ENCODE measurements at regions not wholly inside any gene's neighbourhood (a gene's known extent, or its start where the extent isn't known, plus 50 kb on each side); places are given as distances from the start of the nearest gene placed in this dataset.

DNA sequence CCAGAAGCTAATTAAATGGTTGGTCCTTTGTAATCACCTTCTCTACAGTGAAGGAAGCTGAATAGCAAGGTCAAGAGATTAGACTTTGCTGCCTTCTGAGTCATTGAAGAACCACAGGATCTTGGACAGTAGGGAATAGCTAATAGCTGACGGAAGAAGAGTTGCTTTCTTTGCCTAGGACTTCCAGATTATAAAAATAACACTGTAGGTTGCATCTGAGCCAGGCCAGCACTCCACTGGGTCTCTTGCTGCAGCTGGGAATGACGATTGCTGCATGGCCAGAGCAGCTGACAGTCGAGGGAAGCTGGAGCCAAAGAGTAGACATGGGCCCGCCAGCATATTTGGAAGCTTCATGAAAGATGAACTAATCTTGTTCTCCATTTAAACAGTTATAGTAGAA lies 81.5 kb upstream of the KCNMB2 start:
- DNase-seq (ENCODE audit: low spot score), result peak; percentile 58

DNA sequence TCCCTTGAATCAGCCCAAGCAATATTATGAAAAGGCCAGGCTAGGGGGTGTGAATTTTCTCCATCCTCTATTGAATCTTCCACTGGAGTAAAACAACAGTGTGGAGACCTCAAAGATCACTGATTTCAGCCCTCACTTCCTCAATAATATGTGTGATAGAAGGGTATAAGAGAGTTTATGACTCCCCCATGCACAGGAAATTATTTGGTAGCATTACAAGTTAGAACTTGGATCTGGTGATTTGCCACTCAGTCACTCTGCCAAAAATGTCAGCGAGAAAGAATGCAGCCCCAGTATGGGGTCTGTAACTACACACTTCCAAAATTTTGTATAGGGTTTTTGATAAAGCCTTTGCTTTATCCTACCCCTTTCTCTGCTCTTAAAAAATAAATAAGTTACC lies 81.0 kb upstream of the KCNMB2 start:
- DNase-seq (ENCODE audit: low spot score), result no peak

DNA sequence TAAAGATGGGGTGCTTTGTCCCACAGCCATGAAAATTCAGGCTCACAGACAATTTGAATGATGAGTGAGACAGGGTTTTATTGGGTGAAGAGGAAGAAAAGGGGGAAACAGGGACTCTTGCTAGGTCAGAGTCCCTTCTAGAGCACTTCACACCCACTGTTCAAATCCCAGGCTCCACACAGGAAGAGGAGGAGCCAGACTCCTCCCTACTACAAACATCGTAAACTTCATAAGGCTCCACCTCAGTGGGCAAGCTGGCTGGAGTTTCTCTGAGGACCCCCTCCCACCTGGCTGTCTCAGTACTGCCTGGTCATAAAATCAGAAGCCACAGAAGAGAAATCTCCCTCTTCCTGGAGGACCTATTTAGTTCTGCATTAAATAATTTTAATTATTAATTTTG lies 80.3 kb upstream of the KCNMB2 start:
- no peak for DNase-seq (ENCODE audit: low spot score)

DNA sequence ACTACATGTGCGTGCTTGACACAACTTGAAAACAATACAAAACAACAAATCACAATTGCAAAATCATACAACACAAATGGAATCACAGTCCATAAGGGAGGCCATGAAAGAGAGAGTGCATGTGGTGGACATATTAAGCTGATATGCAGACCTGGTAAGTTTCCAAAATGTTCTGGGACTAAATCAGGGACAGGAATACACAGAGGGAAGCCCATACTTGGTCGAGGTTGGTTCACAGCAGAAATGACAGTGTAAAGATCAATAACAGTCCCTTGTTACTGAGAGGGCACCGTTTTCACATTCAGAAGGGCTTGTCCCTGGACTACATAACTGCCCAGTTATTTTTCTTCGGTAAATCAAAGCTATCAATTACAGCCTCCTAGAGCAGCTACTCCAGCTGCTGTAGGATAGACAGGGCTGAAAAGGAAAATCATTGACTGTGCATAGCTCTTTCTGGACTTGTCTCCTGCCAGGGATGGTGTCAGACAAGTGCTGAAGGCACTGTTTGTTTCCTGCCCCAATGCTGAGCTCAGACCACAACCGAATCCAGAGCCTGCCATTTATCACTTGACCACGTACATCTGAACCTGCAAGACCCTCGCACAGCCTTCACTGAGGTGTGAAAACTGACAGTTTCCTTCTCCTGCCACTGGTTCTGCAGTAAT lies 79.5 kb upstream of the KCNMB2 start:
- no peak for DNase-seq (ENCODE audit: low spot score)

DNA sequence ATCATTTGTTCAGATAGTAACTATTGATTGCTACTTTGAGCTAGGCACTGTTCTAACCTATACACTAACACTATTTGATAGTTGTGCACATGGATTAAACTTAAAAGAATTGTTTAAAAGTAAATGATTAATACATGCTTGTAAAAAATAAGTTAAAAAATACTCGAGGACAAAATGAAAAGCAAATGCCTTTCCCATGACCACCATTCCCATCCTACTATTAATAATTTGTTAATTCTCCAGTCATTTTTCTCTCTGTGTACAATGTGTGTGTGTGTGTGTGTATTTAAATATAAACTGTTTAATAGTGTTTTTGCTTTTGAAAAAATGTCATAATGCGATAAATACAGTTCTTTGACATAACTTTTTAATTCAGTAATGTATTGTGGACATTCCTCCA lies 78.7 kb upstream of the KCNMB2 start:
- no peak for DNase-seq (ENCODE audit: low spot score)

DNA sequence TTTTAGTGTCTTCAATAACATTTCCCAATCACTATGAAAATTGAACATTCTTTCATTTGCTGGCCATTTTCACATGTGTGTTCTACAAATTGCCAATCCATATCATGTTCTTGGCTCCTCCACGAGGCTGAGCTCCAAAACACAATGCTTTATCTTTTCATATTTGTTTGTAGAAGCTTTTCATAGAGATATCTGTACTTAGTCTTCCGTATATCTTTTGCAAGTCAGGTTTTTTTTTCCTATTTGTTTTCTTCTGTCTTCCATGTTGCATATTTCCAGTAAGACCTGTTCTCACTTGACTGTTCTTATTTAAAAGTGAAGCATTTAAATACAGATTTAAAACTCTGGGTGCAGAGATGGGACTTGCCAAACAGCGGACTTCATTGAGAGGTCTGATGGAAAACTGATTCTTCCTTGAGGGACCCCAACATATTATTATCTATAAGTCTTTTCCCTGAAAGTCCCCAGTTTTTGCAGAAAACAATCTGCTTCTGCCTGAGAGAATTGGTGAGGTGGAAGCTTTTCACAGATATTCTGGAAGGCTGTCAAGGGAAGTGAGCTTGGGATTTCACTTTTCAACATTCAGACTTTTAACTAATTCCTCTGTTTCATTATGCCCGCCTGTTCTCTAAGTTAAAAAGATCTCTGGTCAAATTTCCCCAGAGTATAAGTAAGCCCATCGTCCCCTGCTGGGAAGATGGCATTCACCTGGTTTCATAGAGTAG lies 77.8 kb upstream of the KCNMB2 start:
- DNase-seq (ENCODE audit: low spot score), result no peak

DNA sequence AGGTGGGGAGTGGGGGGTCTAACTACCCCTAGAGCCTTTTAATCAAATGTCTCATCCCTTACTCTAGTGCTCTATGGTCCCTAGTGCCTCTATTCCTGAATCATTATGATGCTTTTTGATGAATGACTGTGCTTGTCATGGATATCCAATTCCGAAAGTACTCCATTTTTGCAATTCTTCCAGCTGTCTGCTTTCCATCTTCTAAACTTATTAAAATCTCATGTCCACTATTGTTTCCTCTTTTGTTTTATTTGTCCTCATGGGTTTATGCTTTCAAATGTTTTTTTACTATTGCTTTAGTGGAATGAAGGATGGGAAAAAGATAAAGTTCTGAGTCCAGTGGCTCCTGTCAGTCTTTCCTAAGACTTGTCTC lies 77.2 kb upstream of the KCNMB2 start:
- no peak for DNase-seq (ENCODE audit: low spot score)

DNA sequence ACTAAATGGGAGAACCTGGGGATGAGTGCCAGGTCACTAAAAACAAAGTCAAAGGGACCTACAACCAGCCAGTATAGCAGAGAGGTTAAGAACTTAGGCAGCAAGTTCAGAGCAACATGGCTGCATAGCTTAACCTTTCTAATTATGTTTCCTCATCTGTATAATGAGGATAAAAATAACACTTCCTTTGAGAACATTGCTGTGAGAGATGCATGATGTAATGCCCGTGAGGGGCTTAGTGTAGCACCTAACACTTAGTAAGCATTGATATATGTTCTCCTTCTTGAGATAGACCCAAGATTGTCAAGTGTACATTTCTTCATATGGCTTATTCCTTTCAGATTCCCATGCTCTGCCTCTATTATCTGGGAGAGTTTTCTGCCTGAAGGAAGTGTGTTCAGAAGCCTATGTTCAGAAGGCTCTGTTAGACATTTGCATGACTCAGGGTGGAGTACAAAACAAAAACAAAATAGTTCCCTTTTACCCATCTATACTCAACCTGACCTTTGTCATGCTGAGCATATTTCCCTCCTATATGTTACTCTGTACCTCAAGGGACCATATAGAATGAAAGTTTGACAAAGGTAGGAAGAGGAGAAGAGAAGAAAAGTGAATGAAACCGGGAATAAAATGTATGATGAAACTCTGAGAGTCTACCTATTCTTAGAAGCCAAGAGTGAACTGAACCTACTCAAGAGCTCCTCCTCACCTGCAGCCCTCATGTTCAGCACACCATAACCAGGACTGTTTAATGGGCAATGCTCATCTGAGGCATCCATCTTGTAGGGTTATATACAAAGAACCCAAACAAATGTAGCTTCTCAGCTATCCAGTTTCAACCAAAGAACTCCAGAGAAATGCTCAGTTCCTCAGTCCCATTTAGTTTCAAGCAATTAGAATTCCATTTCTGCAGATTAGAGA lies 70.7 kb upstream of the KCNMB2 start:
- DNase-seq (ENCODE audit: low spot score), result no peak

DNA sequence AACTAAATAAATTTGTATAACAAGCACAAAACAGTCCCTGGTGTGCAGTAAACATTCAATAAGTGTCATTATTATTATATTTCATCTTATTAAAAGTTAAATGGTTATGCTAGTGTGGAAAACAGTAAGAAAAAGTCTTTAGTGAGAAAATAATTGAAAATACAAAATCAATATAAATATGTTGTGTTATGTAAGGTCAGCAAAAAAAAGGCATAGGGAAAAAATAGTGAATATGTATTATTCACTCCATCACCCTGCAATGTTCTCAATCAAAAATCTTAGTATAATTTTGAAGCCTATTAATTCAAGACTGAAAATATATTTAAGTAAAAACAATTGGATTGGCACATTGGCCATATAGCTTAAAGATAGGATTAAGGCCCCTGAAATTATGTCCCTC lies 63.3 kb upstream of the KCNMB2 start:
- no peak for DNase-seq (ENCODE audit: low spot score)

DNA sequence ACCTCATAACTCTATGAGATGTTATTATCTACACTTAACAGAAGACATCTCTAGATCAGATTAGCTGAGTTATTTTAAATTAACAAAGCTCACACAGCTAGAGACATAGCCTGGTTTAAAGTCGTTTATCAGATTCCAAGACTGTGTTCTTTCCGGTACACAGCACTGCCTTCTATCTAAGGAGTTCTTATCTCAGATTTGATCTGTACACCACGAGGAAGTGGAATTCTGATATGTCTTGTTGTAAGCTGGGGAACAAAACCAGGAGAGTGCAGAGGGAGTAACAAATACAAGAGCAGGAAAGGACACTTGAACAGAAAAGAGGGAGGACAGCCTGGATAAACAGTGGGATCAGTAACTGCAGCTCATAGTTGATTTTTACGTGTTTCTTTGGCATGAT lies 61.7 kb upstream of the KCNMB2 start:
- DNase-seq (ENCODE audit: low spot score), result no peak

DNA sequence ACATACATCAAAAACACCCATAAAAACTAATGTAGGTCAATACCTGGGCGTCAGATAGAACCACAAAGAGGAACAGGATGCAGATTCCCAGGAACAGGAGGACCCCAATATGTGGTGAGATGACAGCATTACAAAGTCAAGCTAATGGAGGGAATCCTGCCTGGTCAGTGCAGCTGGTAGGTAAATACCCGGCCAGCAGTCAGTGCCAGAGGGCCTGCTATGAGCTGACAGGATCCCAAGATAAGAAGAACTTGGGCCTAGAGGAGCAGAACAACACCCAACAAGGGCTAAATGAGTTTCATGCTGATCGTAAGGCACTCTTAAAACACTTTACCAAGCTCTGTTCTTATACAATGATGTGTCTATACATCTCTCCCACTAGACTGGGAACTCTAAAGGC lies 61.2 kb upstream of the KCNMB2 start:
- DNase-seq (ENCODE audit: low spot score), result no peak

DNA sequence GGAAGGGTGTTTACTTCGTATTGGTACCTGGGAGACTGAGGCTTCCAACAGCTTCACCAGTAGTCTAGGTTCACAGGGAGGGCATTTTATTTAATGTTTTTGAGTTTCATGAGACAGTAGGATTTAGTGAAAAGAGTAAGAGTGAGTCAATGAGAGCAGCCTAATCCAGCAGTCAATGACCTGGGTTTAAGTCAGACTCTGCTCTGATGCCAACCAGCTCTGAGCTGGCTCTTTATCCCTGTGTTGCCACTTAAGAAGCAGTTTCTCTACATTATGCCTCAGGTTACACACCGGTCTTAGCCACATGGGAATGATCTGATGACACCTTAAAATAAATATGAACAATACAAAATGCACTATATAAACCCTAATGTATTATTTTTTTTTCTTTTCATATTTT lies 59.4 kb upstream of the KCNMB2 start:
- DNase-seq (ENCODE audit: low spot score), result no peak

DNA sequence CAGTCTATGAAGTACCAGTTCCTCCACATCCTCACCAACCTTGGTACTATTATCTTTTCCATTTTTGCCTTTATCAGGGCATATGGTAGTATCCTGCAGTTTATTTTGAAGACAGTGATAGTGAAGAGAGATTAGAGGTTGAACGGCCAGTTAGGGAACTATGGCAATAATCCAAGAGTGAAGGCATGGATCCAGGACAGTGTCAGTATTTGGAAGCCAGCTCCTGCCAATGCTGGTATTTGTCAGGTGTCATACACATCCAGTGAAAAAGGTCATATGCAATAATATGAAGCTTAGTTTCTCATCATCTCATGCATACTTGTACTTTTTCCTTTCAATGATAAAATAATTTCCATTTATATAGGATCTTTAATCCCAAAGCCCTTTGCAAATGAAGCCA lies 56.8 kb upstream of the KCNMB2 start:
- DNase-seq (ENCODE audit: low spot score), result no peak

DNA sequence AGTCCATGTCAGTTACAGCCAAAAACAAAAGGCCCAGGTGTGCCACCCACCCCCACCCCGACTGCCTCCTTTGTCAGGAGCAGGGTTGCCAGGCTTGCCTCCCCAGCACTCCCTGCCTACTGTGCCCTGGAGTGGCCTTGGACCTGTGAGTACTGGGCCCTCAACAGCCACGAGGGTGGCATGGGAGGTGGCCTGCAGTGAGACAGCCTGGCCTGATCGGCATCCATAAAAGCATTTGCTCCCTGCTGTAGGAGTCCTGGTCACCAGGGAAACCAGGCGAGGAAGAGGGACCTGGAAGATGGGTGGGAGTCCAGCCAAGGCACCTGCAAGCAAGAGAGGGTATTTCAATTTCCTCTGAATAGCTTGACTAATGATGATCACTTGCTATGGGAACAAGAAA lies 56.4 kb upstream of the KCNMB2 start:
- DNase-seq (ENCODE audit: low spot score), result no peak

DNA sequence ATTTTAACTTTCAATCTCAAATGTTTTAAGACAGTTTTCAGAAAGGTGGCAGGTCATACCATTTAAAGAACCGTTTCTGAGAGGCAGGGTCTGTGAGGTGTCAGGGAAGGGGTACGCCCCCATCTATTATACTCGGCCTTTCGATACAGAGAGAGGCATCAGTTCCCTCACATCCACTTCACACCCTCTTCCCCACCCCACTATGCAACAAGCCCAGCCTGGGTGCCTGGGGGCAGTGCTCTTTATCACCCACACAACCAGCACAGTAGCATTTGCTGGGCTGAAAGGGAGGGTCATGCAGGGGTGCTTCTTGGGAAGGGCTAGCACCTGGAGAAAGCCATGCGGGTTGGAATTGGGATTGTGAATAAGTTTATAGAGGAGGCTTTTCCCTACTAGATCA lies 56.0 kb upstream of the KCNMB2 start:
- no peak for DNase-seq (ENCODE audit: low spot score)

DNA sequence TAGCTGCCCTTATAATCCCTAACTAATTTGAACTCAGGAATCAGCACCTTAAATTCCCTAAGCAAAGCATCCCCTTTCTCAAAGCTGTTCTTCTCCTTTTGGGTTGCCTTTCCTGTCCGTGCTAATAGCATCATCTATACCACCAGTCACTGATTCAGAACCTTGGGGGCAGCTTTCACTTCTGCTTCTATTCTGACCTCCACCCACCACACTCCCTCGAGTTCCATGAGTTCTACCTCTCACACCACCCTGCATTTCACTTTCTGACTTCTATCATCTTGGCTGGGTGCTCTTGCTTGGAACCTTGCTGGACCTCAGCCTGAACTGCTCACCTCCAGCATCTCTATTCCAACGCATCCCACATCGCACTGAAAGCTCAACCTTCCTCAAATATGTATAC lies 55.4 kb upstream of the KCNMB2 start:
- DNase-seq (ENCODE audit: low spot score), result no peak

DNA sequence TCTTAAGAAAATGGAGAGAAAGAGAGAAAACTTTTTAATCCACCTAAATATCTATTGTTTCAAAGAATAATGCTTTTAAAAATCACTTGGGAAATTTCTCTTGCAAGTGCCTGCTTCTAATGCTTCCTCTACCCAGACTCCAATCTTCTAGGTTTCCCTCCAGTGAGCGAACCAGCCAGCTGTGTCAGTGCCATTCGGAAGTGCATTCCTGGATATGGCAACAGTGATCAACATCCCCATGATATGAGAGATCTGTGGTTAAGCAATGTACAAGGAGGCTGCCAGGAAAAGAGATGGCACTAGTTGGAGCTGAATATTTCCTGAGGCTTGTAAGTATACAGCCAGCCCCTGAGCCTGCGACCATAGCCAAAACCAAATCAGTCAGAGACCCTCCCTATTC lies 53.3 kb upstream of the KCNMB2 start:
- DNase-seq (ENCODE audit: low spot score), result no peak

DNA sequence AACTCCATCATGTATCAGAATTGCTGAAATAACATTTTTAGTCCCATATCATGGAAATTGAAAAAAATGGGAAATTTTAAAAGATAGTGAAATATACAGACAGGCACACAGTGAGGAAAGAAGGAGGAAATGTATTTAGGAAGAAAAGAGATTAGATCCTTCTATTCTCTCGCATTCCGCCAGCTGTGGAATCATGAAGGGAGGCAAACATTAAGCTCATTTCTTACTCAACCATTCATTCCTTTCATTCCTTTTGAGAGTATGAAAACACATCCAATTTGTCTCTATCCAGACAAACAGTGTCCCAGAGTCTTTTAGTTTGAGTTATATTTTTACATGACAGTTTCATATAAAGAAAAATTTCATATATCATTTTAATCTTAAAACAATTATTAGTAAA lies 52.5 kb upstream of the KCNMB2 start:
- peak; percentile 24 for DNase-seq (ENCODE audit: low spot score)

DNA sequence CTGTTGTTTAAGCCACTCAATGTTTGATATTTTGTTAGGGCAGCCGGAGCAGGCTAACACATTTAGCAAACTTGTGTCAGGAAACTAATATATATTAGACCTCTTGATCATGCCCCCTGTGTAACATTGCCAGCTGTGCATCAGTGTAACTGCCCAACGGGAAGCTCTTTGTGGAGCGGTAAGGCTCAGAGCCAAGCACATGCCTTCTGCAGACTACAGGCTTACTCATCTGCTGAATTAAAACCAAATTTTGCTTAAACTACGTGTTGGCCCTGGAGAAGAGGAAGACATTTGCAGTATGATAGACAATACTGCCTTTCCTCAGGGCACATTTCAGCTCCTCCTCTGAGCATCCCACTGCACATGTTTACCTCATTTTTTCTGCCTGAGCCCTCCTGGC lies 50.5 kb upstream of the KCNMB2 start:
- DNase-seq (ENCODE audit: low spot score), result peak; percentile 77

All from AG20443 (cell line).